LNCaP clone FGC (cell line): ENCODE measurements at regions not wholly inside any gene's neighbourhood (a gene's known extent, or its start where the extent isn't known, plus 50 kb on each side); places are given as distances from the start of the nearest gene placed in this dataset.

Source experiments
- DNase-seq: peaks from one replicate; pipeline ENCODE4 v3.0.0-alpha.2; 2011; ENCODE audit warnings: low read depth
- H3K4me3 ChIP-seq: 2 replicates; pipeline ENCODE4 v1.5.1; 2011; ENCODE audit warnings: mild to moderate bottlenecking, low read depth, low read length, control low read depth
- CTCF ChIP-seq: IDR thresholded peaks from 2 replicates; pipeline ENCODE4 v1.5.1; 2012; ENCODE audit warnings: mild to moderate bottlenecking; ENCODE audit not compliant: control insufficient read depth, insufficient read depth; ENCODE audit errors: extremely low read depth

- no peak overlapping the region for H3K4me3 ChIP-seq
- no peak for DNase-seq
Measured at GRCh38 chrX:19272452-19272851, 71.3 kb upstream of the PDHA1 start.

GRCh38 chrX:19280636-19281035, 63.1 kb upstream of the PDHA1 start:
- no peak for DNase-seq
- TF ChIP-seq CTCF = no peak
- H3K4me3 ChIP-seq = no peak overlapping the region

More at GRCh38 chrX:19272452-19272851, 71.3 kb upstream of the PDHA1 start:
- TF ChIP-seq CTCF = no peak

- no peak overlapping the region for H3K4me3 ChIP-seq
- no peak for DNase-seq
- TF ChIP-seq CTCF = no peak
Measured at GRCh38 chrX:19281256-19281655, 62.5 kb upstream of the PDHA1 start.

- DNase-seq = no peak
- TF ChIP-seq CTCF = no peak
- no peak overlapping the region for H3K4me3 ChIP-seq
Measured at GRCh38 chrX:19283597-19284339, 60.0 kb upstream of the PDHA1 start.

GRCh38 chrX:19285857-19286256, 57.9 kb upstream of the PDHA1 start:
- no peak for DNase-seq
- no peak for TF ChIP-seq CTCF
- H3K4me3 ChIP-seq = no peak overlapping the region

- H3K4me3 ChIP-seq = no peak overlapping the region
- TF ChIP-seq CTCF = no peak
- no peak for DNase-seq
Measured at GRCh38 chrX:19291086-19291485, 52.6 kb upstream of the PDHA1 start.
